Kasumi-1 (cell line): ENCODE measurements at regions not wholly inside any gene's neighbourhood (a gene's known extent, or its start where the extent isn't known, plus 50 kb on each side); places are given as distances from the start of the nearest gene placed in this dataset.
"Not testable (repeated sequence)": the region's sequence is repeated elsewhere in the genome, so short reads cannot be mapped to it uniquely, and the experiment has no call there.

Source experiments
- DNase-seq, 2 experiments: peaks; one replicate each; lab custom pipeline; 2025; lab: John Stamatoyannopoulos, UW

DNA sequence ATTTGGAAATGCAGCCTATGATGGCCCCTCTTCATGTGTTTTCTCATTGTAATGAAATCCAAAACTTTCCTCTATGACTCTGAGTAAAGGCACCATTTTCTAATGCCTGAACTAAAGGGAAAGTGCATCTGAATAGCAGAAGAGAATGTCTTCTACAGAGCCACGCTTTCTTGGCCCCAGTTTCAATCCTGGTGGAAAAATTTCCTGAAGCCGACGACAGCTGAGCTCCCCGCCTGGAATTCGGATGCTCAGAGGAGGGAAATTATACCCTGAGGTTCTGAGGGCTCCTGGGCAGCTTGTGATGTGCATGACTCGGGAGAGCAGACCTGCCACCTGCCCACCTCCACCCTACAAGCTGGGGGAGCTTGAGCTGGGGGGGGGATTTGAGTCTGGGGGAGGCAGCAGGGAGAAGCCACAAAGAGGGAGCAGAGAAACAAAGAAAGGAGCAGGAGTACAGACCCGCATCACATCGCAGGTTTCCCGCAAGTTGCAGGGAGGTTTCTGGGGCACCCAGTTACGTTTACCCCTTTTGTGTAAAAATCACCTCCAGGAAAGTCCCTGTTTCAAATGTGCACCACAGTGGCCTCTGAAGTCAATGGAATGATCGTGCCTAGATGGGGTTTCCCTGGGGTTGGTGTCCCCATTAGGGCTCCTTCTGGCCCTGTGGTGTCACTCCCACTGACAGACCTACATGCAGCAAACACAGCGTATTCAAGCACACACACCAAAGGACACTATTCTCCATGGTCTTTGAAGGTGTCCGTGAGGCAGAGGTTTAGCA, 145.6 kb upstream of the RBPJ start:
- no peak for DNase-seq

DNA sequence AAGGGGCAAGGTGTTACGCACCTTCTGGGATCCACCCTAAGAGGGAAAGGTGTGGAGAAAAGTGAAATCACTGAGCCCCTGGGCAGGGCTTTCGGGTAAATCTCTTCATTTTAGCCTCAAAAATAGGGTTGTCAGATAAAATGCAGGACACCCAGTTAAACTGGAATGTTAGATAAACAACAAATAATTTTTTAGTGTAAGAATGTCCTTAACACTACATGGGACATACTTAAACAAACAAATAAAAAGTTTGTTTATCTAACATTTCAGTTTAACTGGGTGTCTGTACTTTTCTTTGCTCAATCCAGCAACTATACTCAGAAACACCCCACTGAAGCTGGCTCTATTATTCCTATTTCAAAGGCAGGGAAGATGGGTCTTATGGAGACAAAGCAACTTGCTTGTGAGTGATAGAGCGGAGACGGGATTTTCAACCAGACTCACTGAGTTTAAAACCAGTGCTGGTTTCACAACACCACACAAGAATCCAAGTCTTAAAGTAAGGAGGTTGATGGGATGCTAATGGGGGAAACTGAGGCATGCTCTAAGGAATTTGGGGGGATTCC, 144.8 kb upstream of the RBPJ start:
- DNase-seq: no peak

DNA sequence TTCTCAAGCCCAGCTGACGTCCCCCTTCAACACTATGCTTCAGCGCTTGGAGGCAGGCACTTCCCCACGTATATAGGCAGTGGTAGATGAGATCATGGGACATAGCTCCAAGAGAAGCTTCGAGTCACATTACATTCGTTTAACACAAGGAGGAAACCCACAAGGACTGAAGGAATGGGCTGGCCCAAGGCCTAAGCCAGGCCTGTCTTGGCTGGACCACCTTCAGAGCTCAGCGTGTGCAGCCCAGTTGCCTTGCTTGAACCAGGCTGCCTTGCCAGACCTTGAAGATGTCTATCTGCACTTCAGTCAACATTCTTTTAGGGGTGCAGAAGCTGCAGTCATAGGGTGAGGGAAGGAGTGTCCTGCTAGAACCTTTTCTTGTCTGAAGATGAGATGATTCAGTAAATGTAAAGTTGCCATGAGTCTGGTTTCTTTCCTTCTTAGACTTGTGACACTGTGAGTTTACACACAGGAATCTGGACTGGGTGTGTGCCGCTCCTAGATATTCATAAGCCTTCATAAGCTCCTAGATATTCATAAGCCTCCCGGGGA, 144.1 kb upstream of the RBPJ start:
- DNase-seq: no peak

DNA sequence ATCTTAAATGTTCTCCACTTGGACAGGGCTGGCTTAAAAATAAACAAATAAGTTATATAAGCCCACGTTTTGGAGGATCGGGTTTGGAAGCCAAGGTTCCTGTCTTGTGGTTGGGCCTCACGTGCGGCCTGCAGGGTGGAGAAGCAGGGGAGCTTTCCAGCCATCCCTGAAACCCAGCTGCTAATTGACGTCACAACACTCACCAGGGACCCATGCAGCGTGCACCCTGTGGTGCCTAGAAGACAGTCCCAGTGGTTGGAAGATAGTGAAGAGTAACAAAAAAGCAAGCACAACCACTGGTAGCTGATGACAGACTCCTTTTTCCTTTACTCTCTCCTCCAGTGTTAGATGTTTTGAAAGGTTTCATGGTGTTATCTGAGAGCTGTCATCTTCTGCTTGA, 142.0 kb upstream of the RBPJ start:
- no peak for DNase-seq

DNA sequence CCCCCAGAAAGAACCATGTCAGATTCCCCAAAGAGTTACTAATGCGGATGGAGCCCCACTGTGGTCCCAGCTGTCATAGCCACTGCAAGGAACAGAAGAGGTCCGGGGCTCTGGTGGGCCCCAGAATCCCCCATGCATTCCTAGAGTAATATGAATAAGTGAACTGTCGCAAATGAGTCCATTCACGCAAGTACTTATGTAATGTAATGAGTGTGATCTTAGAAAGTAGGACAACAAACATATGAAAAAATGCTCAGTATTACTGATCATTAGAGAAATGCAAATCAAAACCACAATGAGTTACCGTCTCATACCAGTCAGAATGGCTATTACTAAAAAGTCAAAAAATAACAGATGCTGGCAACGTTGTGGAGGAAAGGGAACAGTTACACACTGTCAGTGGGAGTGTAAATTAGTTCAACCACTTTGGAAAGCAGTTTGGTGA, 141.5 kb upstream of the RBPJ start:
- DNase-seq: no peak

DNA sequence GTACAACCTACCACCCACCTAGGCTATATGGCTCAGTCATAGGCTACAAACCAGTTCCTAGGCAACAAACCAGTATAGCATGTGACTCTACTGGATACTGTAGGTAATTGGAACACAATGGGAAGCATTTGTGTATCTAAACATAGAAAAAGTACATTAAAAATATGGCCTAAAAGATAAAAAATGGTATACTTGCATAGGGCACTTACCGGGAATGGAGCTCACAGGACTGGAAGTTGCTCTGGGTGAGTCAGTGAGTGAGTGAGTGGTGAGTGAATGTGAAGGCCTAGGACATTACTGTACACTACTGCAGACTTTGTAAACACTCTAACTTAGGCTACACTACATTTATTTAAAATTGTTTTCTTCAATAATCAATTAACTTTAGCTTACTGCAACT, 139.2 kb upstream of the RBPJ start:
- no peak for DNase-seq

DNA sequence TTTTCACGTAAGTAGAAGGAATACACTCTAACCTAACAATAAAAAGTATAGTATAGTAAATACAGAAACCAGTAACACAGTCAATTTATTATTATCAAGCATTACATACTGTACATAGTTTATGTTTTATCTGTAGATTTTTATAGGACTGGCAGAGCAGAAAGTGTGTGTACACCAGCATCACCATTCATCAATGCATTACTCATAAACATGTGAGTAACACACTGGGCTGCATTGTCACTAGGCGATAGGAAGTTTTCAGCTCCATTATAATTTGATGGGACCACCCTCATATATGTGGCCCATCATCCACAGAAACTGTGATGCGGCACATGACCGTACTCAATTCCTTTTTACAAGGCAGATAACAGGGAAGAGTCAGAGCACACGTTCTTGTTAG, 137.8 kb upstream of the RBPJ start:
- DNase-seq: no peak

DNA sequence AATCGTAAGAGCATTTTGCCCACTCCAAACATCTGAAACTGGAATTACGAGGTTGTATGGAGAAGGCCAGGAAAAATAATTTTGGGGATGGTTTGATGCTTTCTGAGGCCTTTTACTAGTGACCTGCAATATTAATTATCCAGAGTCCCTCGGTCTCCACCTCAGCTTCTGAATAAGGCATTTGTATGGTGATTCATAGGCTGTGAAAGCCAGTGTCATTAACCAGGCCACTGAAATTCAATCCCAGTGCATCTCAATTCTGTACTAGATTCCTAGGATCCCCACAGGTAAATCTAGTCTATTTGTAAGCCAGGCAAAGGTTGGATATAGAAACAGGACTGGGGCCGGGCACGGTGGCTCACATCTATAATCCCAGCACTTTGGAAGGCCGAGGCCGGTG, 135.4 kb upstream of the RBPJ start:
- no peak for DNase-seq

DNA sequence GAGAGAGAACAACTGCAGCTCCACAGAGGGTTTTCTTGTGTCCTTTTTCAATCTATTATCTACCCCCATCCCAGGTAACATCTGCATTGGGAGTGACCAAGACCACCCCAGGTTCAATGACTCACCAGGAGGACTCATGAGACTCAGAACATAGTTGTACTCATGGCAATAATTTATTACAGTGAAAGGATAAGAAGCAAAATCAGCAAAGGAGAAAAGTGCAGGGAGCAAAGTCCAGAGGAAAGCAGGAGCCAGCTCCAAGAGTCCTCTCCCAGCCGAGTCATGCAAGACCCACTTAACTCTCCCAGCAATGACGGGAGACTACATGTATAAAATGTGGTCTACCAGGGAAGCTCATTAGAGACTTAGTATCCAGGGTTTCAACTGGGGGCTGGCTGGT, 129.5 kb upstream of the RBPJ start:
- no peak for DNase-seq

DNA sequence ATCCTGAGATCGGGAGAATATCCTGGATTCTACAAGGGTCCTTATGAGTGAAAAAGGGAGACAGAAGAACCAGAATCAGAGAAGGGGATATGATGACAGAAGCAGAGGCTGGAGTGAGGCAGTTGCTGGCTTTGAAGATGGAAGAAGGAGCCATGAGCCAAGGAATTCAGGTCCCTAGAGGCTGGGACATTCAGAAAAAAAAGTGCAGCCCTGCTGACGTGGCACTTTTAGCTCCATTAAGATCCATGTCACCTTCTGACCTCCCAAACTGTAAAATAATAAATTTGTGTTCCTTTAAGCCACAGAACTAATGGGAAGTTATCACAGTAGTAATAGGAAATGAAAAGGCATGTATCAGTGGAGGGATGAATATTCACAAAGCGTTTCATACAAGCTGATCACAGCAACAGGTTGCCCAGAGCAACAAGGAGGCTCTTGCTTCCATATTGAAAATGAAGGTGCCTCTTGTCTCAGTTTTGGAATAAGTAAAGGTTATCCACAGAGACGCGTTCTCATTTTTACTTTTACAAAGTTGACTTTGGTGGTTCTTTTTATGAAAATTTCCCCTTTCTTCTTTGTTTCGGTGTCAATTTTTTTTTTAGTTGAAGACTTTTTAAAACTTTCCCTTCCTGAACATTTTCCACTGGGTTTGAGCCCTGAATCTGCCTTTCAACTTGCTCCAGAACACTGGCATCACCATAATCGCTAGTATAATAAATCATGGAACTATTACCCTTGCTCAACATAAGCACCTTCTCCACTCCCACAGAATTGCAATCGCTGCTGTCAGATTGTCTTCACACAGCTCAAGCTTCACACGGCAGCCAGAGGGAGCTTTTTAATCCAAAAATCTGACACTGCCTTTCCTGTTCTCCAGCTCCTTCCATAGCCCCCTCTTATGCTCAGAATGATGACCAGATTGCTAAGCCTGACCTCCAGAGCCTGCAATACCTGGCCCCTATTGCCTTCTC, 127.6 kb upstream of the RBPJ start:
- no peak for DNase-seq

DNA sequence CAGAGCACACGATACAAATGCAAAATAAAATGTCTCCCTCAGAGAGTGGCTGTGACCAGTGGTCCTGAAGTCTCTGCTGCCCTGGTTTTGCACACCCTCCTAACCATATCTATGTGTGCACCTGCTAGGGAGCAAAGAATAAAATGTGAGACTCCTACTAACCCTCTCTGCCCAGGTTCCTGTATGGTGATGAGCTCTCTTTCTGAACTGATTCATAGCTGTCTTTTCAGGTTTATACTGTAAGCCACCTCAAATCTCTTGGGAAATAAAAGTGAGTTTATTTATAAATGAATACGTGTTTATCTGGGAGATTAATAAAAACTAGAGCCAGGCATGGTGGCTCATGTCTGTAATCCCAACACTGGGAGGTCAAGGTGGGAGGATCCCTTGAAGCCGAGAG, 126.0 kb upstream of the RBPJ start:
- DNase-seq: no peak

DNA sequence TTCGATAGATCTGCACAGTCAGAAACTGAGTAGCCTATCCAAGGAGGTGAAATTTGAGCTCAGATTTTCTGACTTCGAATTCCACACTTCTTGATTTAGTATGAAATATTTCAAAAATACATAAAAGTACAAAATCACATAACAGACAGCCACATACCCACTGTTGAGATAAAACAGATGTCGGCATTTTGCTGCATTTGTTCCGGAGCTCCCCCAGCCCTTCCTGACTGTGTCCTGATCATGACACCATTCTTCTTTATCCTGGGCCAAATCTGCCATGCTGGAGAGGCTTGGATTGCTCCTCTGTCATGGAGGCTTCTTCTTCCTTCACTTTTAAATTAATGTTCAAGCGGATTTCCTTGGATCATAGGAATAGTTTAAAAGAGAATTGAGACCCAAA, 124.2 kb upstream of the RBPJ start:
- DNase-seq: no peak

DNA sequence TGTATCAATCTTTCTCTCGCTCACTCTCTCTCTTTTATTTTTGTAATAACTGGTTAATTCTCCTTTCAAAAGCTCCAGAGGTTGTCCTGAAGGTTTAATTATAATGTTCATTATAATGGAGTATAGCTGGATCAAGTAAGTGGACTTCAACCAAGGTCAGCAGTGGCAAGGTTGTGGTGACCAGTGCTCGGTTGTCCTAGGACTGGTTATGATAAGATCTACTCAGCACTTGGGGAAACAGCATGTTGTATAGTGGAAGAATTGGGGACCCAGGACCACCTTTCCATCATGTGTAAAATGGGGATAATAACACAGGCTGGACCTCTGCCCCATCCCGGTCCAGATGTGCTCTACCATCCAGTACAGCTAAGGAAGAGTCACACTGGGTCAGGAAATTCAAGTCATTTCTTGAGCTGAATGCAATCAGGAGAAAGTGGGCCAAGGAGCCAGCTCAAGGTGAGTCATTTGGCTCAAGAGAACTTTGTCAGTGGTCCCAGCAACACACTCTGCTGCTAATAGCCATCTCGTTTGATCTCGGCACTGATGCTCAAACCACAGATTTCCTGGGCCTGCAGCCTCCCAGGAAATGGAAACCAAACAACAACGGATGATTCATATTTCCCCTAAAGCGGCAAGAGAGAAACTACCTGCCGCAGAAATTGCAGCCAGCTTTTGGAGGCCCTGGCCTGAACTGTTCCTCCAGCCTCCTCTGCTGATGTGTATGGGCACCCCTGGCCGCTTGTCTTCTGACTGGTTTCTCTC, 123.6 kb upstream of the RBPJ start:
- peak; percentile 90 to 92 for DNase-seq

DNA sequence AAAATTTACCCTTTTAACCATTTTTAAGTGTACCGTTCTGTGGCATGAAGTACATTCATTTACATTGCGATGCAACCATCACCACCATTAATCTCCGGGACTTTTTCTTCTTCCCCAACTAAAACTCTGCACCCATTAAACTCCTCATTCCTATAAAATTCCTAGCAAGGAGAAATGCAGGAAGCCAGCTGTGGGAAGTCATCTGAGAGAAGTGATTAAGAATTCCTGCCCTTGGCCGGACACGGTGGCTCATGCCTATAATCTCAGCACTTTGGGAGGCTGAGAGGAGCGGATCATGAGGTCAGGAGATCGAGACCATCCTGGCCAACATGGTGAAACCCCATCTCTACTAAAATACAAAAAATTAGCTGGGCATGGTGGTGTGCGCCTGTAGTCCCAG, 121.9 kb upstream of the RBPJ start:
- DNase-seq: not testable (repeated sequence)

DNA sequence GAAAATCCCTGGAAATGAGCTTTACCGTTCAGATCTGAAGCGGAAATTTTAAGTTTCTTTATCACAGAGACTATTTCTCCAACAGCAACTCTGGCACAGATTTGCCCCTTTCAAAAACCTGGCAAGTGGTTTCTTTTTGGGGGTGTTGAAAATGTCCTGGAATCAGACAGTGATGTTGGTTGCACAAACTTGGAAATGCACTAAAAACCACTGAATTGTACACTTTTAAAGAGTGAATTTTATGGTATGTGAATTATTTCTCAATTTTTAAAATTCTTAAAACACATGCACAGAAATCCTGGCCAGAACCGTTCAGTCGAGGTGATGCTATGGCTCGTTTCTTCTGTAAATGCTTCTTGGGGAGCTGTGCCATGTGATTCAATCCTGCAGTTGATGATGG, 121.2 kb upstream of the RBPJ start:
- DNase-seq: no peak

DNA sequence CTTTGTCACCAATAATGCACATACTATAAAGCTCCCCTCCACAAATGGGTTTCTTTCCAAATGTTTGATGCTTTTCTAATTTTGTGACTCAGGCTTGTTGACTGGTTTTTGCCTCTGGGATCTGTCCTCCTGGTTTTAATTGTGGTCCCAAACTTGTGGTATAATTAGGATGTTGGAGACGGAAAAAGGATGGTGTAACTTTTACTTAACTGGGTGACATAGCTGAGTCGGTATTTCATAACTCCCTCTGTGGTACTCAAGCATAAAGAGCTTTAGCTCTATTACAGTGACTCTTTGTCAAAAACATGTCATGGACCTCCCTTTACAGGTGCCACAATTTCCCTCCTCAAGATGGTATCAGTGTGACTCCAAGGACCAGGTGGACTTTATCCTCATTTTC, 119.7 kb upstream of the RBPJ start:
- DNase-seq: peak; percentile 35 to 65

DNA sequence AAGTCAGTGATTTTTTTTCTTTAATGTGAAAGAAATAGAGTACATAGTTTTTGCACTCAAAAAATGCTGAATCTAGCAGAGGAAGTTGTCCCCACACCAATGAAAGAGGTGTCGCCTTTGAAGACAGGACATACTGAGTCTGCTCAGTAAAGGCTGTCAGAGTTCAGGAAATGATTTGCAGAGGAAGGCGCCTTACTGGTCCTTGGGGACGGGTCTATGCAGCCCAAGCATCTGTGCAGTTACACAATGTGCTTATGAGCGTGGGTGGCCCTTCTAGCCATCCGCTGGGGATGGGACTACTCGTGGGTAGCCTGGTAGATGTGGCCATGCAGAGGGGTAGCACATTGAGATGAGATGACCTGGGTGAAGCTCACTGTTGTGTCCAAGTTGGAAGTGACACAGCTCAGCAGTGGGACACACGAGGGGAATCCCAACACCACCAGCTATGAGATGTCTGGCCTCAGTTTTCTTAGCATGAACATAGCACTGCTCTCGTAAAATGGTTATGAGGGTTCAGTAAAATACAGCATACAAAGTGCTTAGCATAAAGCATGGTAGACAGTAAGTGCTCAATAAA, 116.5 kb upstream of the RBPJ start:
- no peak for DNase-seq

DNA sequence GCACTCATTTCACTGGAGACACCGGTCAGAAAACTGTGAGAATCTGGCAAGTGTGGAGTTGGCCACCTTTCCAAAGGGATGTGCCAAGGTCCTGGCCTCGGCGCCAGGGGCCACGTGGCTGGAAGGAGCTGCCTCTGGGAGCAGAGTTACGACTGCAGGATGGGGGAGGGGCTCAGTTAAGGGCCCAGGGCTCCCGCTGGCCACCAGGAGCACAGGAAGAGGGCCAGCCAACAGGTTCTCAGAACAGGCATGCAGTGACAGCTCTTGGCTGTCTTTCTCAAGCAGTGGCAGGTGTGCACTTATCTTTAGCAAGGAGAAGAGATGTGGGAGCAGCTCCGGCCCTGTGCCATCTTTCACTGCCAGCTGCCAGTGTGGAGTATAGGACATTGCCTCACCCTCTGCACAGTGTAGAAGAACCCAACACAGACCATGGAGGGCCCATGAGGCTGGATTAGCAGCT, 115.9 kb upstream of the RBPJ start:
- no peak for DNase-seq

DNA sequence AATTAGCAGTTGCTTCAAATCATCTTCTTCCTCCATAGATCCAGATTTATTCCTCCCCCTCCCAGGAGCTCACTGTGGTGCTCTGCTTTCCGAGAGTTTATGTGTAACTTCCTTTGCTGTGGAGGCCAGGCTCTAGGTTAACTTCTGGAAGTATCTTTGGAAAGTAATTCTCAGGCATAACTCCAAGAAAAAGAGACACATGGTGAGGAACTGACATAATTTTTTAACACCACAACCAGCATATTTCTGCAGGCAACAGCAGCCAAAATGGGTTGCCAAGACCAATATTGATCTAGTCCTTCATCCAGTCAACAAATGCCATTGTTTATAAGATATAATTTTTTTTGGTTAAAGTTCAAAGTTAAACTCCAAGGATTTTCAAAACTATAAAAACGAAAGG, 114.5 kb upstream of the RBPJ start:
- DNase-seq: no peak

DNA sequence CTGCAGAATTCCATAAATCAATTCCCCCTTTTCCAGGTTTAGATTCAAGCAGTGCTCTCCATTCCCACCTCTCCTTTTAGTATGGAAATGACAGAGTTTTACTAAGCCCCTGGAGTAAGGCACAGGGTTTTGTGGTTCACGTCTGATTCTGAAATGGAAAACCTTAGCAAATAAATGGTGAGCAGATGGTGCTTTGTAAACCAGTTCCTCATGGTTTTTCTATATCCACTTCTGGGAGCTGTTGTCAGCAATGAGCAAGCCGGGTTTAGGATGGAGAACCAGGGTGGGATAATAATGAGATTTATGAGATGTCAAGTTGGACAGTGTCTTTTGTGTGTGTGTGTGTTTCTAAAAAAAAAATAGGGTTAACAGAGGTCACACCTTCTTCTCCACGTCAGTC, 113.8 kb upstream of the RBPJ start:
- DNase-seq: no peak

DNA sequence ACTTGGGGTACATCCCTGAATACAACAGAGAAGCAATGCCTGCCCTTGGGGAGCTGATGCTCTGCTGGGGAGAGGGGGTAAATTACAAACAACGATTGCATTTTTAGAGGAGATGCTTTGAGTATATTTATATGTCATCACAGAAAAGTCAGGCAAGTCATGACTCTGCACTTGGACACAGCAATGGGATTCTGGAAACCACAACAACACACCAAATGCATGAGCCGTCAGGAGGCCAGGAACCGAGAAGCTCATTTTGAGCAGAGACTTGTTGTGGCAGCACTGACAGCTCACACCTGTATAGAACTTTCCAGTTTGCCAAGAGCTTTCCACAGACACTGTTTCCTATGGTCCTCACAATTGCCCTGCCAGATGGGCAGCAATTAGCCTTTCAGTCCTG, 113.2 kb upstream of the RBPJ start:
- DNase-seq: no peak
